GM12878 (cell line): ENCODE measurements at regions not wholly inside any gene's neighbourhood (a gene's known extent, or its start where the extent isn't known, plus 50 kb on each side); places are given as distances from the start of the nearest gene placed in this dataset.

ENCODE experiments used
- BCL11A ChIP-seq: IDR thresholded peaks from 2 replicates; pipeline ENCODE4 v1.6.1; 2011; ENCODE audit warnings: low read depth, low read length
- ESRRA ChIP-seq: IDR thresholded peaks from 2 replicates; pipeline ENCODE4 v1.6.1; 2012; ENCODE audit warnings: mild to moderate bottlenecking, low read length, improper control_type of control experiment
- GABPA ChIP-seq: IDR thresholded peaks from 2 replicates; pipeline ENCODE4 v1.6.1; 2014; ENCODE audit warnings: antibody characterized with exemption, low read depth, mild to moderate bottlenecking, inconsistent platforms
- IKZF1 ChIP-seq: fragments of 450-650 bp; conservative IDR thresholded peaks from 2 replicates; pipeline ENCODE4 v1.6.1; 2017; ENCODE audit warnings: antibody characterized with exemption, mild to moderate bottlenecking
- POLR2AphosphoS2 ChIP-seq: IDR thresholded peaks from 2 replicates; pipeline ENCODE4 v1.6.1; 2011; ENCODE audit warnings: low read depth, mild to moderate bottlenecking, low read length, improper control_type of control experiment, moderate library complexity
- RBBP5 ChIP-seq: fragments of 200-600 bp; sonication (generic); conservative IDR thresholded peaks from 2 replicates; pipeline ENCODE4 v1.6.1; 2016
- SMC3 ChIP-seq: IDR thresholded peaks from 2 replicates; pipeline ENCODE4 v1.6.1; 2011; ENCODE audit warnings: low read length, improper control_type of control experiment, borderline replicate concordance
- SUPT20H ChIP-seq: IDR thresholded peaks from 2 replicates; pipeline ENCODE4 v1.6.1; 2011; ENCODE audit warnings: low read depth, mild to moderate bottlenecking, low read length, moderate library complexity, borderline replicate concordance; ENCODE audit not compliant: control insufficient read depth
- ZNF207 ChIP-seq: fragments of 450-650 bp; IDR thresholded peaks from 2 replicates; pipeline ENCODE4 v1.6.1; 2014; ENCODE audit warnings: antibody characterized with exemption, mild to moderate bottlenecking, borderline replicate concordance
- TF ChIP-seq, protein P1 (sequence below): fragments of 450-650 bp; conservative IDR thresholded peaks from 2 replicates; pipeline ENCODE4 v1.6.1; 2017; ENCODE audit warnings: mild to moderate bottlenecking, moderate library complexity
- TF ChIP-seq, protein P2 (sequence below): fragments of 450-650 bp; formaldehyde crosslinking; IDR thresholded peaks from 2 replicates; pipeline ENCODE4 v1.4.0; 2020; ENCODE audit warnings: mild to moderate bottlenecking, moderate library complexity

DNA sequence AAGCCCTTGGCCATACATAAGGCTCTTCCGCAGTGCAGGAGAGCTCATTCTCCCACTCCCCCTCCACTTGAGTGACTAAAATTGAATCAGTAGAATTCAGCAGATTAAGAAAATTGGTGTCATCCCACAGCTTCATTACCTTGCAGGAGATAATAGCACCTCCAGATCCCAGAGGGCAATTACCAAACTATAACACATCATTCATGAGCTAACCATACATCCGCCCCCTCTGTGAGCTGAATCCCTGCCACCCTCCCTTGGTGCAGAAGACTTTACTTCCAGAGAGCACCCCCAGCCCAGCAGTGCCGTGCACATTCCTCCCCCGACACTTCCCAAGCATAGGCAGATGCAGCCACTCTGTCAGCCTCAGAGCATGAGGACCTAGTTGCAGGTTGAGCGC is 496.5 kb upstream of the B3GAT1 start (continued):
- TF ChIP-seq BCL11A, result no peak
- no peak for TF ChIP-seq ZNF207
- no peak for TF ChIP-seq SMC3
- TF ChIP-seq POLR2AphosphoS2, result no peak
- TF ChIP-seq RBBP5, result no peak
- TF ChIP-seq, protein P1, sequence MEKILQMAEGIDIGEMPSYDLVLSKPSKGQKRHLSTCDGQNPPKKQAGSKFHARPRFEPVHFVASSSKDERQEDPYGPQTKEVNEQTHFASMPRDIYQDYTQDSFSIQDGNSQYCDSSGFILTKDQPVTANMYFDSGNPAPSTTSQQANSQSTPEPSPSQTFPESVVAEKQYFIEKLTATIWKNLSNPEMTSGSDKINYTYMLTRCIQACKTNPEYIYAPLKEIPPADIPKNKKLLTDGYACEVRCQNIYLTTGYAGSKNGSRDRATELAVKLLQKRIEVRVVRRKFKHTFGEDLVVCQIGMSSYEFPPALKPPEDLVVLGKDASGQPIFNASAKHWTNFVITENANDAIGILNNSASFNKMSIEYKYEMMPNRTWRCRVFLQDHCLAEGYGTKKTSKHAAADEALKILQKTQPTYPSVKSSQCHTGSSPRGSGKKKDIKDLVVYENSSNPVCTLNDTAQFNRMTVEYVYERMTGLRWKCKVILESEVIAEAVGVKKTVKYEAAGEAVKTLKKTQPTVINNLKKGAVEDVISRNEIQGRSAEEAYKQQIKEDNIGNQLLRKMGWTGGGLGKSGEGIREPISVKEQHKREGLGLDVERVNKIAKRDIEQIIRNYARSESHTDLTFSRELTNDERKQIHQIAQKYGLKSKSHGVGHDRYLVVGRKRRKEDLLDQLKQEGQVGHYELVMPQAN, result no peak
- TF ChIP-seq IKZF1, result no peak
- no peak for TF ChIP-seq ESRRA
- no peak for TF ChIP-seq SUPT20H
- TF ChIP-seq GABPA, result no peak
- TF ChIP-seq, protein P2, sequence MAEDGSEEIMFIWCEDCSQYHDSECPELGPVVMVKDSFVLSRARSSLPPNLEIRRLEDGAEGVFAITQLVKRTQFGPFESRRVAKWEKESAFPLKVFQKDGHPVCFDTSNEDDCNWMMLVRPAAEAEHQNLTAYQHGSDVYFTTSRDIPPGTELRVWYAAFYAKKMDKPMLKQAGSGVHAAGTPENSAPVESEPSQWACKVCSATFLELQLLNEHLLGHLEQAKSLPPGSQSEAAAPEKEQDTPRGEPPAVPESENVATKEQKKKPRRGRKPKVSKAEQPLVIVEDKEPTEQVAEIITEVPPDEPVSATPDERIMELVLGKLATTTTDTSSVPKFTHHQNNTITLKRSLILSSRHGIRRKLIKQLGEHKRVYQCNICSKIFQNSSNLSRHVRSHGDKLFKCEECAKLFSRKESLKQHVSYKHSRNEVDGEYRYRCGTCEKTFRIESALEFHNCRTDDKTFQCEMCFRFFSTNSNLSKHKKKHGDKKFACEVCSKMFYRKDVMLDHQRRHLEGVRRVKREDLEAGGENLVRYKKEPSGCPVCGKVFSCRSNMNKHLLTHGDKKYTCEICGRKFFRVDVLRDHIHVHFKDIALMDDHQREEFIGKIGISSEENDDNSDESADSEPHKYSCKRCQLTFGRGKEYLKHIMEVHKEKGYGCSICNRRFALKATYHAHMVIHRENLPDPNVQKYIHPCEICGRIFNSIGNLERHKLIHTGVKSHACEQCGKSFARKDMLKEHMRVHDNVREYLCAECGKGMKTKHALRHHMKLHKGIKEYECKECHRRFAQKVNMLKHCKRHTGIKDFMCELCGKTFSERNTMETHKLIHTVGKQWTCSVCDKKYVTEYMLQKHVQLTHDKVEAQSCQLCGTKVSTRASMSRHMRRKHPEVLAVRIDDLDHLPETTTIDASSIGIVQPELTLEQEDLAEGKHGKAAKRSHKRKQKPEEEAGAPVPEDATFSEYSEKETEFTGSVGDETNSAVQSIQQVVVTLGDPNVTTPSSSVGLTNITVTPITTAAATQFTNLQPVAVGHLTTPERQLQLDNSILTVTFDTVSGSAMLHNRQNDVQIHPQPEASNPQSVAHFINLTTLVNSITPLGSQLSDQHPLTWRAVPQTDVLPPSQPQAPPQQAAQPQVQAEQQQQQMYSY (CRISPR knock-in tag), result no peak
